Amygdala (tissue), 56 donors: ENCODE measurements at regions not wholly inside any gene's neighbourhood (a gene's known extent, or its start where the extent isn't known, plus 50 kb on each side); places are given as distances from the start of the nearest gene placed in this dataset.

Experiments
- DNase-seq, 56 donors: peaks; one replicate each; lab custom pipeline; 2025; lab: John Stamatoyannopoulos, UW

- no peak for DNase-seq
Observed at GRCh38 chr3:70849911-70850699, 537.7 kb upstream of the MDFIC2 start.

DNA sequence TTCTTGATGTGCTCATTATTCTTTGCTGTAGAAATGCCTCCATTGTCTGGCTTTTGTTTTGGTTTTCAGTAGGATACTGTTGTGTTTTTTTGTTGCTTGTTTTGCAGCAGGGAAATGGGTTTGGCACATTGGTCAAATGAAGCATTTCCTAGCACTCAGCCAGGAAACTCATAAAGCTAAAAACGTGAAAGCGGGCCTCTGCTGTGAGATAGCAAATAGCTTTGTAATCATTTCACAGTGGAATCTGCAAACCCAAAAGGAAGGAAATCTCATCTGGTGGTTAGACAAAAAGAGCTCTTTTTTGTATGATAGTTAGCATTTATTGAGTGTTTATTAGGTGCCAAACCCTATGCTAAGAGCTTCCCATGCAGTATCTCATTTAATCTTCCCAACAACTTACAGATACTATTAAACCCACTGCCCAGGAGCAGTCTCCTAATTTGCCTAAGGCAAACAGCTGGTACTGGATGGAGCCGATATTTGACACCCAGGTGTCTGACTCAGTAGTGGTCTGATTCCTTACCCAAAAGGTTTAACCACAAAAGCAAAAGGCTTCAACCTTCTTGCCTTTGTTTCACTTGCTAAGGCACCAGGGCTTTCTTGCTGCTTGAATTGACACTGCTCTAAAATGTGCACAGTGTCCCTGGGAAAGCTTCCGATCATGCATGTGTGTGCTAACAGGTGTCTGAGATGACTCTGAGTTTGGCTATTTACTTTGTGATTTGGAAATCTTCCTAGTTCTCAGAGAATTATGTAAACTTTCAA, 527.9 kb upstream of the MDFIC2 start:
- no peak for DNase-seq

GRCh38 chr3:70833239-70833960, 521.0 kb upstream of the MDFIC2 start:
- DNase-seq, result no peak

DNA sequence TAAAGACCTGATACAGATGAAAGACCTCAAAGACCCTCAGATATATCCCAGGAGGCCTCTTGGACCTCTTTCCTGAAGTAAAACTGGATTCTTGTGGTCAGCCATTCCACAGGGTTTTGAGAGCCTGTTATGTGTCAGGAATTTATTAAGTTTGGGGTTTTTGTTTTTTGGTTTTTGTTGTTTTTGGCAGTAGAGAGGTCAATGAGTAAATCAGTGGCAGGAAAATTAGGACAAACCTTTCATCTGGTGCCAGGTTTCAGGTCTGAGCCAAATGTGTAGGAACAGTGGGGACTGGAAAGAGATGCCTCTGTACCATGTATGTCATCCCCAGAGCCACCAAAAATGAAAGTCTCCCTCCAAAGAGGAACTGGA, 520.4 kb upstream of the MDFIC2 start:
- no peak for DNase-seq

- no peak for DNase-seq
Observed at GRCh38 chr3:70832089-70832833, 519.8 kb upstream of the MDFIC2 start.

DNA sequence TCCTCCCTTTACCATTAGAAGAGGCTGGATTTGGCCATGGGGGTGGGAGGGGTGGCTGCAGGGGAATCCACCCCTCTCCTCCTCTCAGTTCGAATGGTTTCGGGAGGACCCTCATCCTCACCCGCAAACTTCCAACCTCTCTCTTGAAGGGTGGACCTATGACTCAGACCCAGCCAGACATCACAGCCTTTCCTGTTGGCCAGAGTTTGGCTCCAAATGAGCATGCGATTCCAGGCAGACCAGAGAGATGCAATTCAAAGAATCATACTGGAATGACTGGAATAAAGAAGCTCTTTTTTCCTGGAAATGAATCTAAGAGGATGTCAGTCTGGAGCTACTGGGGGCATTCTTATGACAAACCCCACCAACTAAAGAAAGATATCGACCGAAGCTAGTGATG, 516.7 kb upstream of the MDFIC2 start:
- DNase-seq, result no peak

DNA sequence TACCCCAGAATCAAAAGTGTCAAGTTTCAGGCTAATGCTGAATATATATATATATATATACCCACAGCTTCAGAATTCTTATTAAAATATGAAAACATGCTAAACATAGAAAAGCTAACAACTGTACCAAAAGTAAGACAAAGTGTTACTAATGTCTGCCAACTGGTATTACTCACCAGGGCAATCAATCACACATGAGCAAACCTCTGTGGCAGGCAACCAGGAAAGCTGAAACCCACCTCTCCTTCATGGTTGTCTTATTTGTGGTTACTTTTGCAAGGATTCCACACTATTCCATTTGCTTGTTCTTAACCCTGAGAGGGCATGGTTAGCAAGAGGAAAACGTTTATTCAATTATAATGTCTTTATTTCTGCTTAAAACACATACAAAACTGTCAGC, 512.3 kb upstream of the MDFIC2 start:
- DNase-seq, result no peak

- no peak for DNase-seq
Observed at GRCh38 chr3:70824078-70824477, 511.6 kb upstream of the MDFIC2 start.

DNA sequence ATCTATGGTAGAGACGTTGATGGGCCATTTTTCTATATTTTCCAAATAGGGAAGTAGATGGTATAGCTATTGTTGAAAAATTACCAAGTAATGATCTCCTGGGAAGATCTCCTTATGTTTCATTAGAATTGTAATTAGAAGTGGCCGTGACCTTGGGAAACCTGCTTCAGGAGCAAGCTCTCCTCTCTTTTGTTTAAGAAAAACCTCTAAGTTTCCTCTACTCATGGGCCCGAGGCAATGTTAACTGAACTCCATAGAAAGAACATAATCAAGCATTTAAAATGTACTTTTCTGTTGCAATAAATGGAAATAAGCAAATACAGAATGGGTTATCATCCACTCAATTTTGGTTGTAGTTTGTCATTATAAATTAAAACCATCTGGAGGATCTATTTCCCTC, 511.2 kb upstream of the MDFIC2 start:
- DNase-seq, result no peak

GRCh38 chr3:70822669-70823068, 510.2 kb upstream of the MDFIC2 start:
- peak in 3 of 56 donors; percentile 14 to 20 (median 15) for DNase-seq

DNA sequence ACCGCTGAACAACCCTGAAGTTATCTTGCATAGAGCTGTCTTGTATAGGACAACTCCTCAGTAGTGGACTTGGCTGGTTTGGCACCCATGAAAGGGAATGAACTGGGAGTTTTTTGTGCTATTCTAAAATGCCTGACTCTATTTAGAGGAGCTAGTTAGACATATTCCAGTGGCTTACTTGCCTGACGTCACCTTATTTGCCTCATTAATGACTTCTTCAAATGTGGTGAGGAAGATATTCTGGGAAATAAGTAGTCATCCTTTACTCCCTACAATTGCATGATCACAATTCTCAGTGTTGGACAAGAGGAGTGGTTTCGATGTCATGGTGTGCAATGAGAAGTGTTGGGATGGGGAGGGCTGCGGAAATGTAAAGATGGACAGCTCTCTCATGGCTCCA, 509.2 kb upstream of the MDFIC2 start:
- no peak for DNase-seq

- no peak for DNase-seq
Observed at GRCh38 chr3:70820397-70820796, 508.0 kb upstream of the MDFIC2 start.

- no peak for DNase-seq
Observed at GRCh38 chr3:70818145-70818544, 505.7 kb upstream of the MDFIC2 start.

DNA sequence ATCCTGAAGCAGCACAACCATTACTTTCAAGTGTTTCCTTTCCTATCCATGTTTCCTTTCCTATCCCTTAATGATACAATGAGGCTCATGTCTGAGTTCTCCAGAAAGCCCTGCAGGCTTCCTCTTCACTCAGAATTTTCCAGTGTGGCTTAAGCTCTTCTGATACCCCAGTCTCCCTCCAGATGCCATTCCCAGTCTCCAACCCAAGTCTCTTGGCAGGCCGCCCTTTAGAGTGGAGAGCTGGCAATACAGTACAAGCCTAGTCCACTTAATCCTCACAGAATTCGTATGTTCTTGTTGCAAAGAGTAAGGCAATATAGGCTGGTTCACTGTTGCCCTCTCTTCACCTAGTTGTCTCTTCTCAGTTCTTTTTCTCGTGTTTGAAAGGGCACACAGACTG, 503.9 kb upstream of the MDFIC2 start:
- no peak for DNase-seq

DNA sequence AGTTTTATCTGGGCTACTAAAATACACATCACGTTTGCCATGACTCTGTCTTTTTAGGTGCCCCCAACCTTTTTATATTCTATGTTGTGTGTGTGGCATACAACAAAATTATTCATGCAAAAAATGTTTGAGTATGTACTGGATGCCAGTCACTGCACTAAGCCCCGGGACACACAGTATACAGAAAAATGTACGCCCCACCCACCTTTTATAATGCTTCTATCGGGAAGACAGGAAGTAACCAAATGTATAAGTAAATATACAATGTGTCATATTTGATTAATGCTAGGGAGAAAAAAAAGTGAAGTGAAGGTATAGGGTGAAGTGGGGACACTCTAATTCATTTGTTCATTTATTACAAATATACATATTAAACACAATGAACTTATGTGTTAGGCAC, 503.4 kb upstream of the MDFIC2 start:
- DNase-seq, result no peak

DNA sequence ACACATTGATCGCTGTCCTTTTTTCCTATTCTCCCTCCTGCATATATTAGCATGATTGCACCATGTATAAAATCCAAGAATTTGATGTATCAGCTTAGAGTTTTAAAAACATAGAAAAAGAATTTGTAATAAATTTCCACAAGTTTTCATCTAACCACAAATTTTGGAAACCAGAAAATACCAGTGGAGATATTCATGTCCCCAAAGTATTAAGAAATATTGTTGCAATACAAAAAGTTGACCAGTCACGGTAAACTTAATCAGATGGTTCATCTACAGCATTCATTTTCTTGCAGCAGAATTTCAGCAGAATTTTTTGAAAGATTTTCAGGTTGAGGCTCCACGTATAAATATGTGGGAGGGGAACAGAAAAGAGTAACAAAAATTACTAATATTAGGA, 500.9 kb upstream of the MDFIC2 start:
- DNase-seq, result no peak

GRCh38 chr3:70811880-70812279, 499.4 kb upstream of the MDFIC2 start:
- DNase-seq, result peak in 10 of 56 donors; percentile 1 to 36 (median 4)

GRCh38 chr3:70808881-70809280, 496.4 kb upstream of the MDFIC2 start:
- no peak for DNase-seq

GRCh38 chr3:70806556-70806955, 494.1 kb upstream of the MDFIC2 start:
- DNase-seq, result no peak

GRCh38 chr3:70806021-70806420, 493.6 kb upstream of the MDFIC2 start:
- DNase-seq, result no peak
